Activated T-cell treated with anti-CD3 and anti-CD28 coated beads for 48 hours (primary cell): ENCODE measurements at regions not wholly inside any gene's neighbourhood (a gene's known extent, or its start where the extent isn't known, plus 50 kb on each side); places are given as distances from the start of the nearest gene placed in this dataset.

Experiments used
- DNase-seq: peaks from one replicate; pipeline ENCODE4 v3.0.0-alpha.2; 2020; ENCODE audit warnings: low read depth

DNA sequence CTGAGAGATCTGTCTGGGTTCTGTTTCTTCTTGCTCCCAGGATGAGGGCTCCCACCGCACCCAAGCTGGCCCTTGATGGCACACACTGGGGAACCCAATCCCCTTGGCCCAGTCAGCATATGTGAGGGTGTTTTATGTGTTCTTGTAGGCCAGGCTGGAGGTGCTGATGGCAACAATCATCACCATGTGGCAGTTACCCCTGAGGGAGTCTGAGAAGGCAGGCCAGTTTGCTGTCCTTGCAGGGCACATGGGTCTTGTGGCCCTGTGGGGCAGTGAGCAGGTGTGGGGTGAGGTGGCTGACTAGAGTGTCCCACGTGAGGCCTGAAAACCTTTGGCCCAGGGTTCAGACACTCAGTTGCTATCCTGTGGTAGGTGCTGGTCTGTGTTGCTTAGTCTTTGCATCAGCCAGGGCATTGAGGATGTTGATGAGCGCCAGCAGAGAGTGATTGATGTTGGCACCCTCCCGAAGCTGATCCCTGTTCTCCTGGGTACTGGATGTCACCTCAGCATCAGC lies 2183.0 kb downstream of the TP53TG3F start:
- DNase-seq = no peak

DNA sequence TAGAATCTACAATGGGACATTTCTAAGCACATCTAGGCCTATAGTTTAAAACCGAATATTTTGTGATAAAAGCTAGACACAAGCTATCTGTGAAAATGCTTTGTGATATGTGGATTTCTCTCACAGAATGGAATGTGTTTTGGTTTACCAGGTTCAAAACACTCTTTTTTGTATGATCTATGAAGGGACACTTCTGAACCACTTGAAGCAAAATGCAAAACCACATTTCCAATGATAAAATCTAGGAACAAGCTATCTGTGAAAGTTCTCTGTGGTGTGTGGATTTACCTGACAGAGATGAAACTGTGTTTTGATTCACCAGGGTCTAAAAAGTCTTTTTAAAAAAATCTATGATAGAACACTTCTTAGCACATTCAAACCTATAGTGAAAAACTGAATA lies 2192.4 kb downstream of the TP53TG3F start:
- no peak for DNase-seq

DNA sequence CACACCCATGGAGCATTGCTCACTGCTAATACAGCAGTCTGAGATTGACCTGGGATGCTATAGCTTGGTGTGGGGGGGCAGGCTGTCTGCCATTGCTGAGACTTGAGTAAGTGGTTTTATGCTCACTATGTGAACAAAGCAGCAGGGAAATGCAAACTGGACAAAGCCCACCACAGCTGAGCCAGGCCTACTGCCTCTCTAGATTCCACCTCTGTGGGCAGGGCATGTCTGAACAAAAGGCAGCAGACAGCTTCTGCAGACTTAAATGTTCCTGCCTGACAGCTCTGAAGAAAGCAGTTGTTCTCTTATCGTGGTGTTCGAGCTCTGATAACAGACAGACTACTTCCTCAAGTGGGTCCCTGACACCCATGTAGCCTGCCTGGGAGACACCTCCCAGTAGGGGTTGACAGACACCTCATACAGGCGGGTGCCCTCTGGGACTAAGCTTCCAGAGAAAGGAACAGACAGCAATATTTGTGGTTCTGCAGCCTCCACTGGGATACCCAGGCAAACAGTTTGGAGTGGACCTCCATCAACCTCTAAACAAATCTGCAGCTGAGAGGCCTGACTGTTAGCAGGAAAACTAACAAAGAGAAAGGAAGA lies 2204.8 kb downstream of the TP53TG3F start:
- DNase-seq = no peak

DNA sequence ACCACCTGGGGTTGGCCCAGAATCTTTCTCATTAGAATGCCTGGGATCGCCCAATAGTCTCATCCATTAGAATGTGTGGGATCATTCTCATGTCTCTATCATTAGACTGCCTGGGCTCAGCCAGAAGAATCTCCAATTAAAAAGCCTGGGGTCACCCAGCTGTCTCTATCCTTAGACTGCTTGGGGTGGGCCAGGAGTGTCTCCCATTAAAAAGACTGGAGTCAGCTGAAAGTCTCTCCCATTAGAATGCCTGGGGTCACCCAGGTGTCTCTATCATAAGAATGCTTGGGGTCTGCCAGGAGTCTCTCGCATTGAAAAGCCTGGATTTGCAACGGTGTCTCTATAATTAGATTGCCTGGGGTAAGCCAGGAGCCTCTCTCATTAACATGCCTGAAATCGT lies 2225.7 kb downstream of the TP53TG3F start:
- DNase-seq = no peak

DNA sequence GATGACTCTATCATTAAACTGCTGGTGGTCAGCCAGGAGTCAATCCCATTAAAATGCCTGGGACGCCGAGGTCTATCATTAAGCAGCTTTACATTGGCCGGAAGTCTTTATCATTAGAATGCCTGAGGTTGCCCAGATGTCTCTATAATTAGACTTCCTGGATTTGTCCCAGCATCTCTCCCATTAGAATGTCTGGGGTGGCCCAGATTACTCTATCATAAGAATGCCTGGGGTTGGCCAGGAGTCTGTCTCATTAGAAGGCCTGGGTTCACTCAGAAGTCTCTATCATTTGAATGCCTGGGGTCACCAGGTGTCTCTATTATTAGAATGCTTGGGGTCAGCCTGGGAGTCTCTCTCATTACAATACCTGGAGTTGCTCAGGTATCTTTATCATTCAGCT lies 2227.2 kb downstream of the TP53TG3F start:
- no peak for DNase-seq

DNA sequence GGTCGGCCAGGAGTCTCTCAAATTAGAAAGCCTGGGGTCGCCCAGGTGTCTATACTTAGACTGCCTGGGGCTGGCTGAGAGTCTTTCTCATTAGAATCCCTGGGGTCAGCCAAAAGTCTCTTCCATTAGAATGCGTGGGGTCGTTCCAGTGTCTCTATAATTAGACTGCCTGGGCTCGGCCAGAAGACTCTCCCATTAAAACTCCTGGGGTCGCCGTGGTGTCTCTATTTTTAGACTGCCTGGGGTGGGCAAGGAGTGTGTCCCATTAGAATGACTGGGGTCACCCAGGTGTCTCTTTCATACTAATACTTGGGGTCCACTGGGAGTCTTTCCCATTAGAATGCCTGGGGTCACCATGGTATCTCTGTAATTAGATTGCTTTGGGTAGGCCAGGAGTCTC lies 2227.7 kb downstream of the TP53TG3F start:
- no peak for DNase-seq

DNA sequence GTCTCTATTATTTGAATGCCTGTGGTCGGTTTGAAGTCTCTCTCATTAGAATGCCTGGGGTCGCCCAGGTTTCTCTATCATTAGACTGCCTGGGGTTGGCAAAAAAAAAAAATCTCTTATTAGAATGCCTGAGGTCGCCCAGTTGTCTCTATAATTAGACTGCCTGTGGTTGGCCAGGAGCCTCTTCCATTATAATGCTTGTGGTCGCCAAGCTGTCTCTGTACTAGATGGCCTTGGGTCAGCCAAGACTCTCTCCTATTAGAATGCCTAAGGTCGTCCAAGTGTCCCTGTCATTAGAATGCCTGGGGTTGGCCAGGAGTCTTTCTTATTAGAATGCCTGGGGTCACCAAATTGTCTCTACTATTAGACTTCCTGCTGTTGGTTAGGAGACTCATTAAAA lies 2228.4 kb downstream of the TP53TG3F start:
- DNase-seq = no peak

DNA sequence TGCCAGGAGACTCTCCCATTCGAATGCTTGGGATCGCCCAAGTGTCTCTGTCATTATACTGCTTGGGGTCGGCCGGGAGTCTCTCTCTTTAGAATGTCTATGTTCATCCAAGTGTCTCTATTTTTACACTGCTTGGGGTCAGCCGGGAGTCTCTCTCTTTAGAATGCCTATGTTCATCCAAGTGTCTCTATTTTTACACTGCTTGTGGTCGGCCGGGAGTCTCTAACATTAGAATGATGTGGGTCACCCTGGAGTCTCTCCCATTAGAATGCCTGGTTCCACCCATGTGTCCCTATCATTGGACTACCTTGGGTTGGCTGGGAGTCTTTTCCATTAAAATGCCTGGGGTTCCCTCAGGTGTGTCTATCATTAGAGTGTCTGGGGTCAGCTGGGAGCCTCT lies 2230.4 kb downstream of the TP53TG3F start:
- no peak for DNase-seq

DNA sequence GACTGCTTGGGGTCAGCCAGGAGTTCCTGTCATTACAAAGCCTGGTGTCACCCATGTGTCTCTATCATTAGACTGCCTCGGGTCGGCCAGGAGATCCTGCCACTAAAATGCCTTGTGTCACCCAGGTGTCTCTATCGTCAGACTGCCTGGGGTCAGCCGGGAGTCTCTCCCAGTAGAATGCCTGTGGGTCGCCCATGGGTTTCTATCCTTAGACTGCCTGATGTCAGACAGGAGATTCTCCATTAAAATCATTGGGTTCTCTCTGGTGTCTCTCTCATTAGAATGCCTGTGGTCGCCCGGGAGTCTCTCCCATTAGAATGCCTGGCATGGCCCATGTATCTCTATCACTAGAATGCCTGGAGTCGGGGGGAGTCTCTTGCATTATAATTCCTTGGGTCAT lies 2231.0 kb downstream of the TP53TG3F start:
- no peak for DNase-seq

DNA sequence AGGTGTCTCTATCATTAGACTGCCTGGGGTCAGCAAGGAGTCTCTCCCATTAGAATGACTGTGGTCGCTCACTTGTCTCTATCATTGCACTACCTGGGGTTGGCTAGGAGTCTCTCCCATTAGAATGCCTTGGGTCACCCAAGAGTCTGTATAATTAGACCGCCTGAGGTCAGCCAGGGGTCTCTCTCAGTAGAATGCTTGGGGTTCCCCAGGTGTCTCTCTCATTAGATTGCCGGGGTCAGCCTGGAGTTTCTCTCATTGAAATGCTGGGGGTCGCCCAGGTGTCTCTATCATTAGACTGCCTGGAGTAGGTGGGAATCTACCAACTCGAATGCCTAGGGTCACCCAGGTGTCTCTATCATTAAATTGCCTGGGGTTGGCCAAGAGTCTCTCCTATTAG lies 2231.6 kb downstream of the TP53TG3F start:
- DNase-seq = no peak

DNA sequence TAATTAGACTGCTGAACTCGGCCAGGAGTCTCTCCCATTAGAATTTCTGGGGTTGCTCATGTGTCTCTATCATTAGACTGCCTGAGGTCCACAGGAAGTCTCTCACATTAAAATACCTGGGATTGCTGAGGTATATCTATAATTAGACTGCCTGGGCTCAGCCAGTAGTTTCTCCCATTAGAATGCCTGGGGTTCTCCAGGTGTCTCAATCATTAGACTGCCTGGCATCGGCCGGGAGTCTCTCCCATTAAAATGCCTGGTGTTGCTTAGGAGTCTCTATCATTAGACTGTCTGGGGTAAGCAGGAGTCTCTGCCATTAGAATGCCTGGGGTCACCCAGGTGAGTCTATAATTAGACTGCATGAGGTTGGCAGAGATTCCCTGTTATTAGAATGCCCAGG lies 2233.4 kb downstream of the TP53TG3F start:
- no peak for DNase-seq

DNA sequence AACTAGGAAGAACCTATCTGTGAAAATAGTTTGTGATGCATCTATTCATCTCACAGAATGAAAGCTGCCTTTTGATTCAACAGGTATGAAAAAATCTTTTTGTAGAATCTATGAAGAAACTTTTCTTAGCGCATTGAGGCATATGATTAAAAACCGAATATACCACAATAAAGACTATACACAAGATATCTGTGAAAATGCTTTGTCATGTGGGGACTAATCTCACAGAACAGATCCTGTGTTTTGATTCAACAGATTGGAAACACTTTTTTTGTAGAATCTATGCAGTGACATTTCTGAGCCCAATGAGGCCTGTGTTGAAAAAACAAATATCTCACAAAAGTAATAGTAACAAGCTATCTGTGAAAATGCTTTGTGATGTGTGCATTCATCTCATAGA lies 2247.5 kb downstream of the TP53TG3F start:
- no peak for DNase-seq

DNA sequence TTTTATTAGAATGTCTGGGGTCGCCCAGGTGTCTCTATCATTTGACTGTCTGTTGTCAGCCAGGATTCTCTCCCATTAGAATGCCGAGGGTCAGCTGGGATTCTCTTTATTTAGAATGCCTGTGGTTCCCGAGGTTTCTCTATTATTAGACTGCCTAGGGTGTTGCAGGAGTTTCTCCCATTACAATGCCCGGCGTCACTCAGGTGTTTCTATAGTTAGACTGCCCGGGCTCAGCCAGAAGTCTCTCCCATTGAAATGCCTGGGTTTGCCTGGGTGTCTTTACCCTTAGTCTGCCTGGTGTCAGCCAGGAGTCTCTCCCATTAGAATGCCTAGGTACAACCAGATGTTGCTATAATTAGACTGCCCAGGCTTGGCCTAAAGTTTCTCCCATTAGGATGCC lies 2252.0 kb downstream of the TP53TG3F start:
- no peak for DNase-seq

DNA sequence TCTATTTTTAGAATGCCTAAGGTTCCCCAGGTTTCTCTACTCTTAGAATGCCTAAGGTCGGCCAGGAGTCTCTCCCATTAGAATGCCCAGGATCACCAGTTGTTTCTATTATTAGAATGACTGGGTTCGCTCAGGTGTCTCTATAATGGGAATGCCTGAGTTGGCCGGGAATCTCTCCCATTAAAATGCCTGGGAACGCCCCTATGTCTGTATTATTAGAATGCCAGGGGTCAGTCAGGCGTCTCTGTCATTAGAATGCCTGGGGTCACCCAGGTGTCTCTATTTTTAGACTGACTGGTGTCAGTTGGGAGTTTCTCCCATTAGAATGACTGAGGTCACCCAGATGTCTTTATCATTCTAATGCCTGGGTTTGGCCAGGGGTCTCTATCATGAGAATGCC lies 2252.5 kb downstream of the TP53TG3F start:
- no peak for DNase-seq

DNA sequence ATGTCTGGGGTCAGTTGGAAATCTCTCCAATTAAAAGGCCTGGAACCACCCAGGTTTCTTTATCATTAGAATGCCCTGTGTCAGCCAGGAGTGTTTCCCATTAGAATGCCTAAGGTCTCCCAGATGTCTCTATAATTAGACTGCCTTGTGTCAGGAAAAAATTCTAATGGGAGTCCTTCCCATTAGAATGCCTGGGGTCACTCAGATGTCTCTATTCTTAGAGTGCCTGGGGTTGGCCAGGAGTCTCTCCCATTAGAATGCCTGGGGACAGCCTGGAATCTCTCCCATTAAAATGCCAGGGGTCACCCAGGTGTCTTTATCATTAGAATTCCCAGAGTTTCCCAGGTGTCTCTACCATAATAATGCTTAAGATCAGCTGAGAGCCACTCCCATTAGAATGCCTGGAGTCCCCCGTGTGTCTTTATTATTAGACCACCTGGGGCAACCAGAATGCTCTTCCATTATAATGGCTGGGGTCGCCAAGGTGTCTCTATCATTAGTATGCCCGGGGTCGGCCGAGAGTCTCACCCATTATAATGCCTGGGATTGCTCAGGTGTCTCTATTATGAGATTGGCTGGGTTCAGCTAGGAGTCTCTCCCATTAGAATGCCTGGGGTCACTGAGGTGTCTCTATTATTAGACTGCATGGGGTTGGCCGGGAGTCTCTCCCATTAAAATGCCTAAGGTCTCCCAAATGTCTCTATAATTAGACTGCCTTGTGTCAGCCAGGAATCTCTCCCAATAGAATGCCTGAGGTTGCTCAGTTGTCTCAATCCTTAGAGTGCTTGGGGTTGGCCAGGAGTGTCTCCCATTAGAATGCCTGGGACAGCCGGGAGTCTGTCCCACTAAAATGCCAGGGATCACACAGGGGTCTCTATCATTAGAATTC lies 2254.6 kb downstream of the TP53TG3F start:
- DNase-seq = no peak

DNA sequence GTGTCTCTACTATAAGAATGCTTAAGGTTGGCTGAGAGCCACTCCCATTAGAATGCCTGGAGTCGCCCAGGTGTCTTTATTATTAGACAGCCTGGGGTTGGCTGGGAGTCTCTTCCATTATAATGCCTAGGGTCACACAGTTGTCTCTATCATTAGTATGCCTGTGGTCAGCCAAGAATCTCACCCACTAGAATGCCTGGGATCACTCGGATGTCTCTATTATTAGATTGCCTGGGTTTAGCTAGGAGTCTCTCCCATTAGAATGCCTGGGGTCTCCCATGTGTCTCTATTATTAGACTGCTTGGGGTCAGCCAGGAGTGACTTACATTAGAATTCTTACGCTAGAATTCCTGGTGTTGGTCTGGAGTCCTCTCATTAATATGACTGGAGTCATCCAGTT lies 2255.3 kb downstream of the TP53TG3F start:
- no peak for DNase-seq

DNA sequence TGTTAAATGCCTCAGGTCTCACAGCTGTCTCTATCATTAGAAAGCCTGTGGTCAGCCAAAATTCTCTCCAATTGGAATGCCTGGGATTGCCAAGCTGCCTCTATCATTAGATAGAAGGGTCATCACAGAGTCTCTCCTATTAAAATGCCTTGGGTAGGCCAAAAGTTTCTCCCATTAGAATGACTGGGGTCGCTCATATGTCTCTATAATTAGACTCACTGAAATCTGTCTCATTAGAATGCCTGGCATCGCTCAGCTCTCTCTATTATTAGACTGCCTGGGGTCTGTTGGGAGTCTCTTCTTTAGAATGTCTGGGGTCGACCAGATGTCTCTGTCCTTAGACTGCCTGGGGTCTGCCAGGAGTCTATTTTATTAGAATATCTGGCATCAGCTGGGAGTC lies 2265.1 kb downstream of the TP53TG3F start:
- no peak for DNase-seq

DNA sequence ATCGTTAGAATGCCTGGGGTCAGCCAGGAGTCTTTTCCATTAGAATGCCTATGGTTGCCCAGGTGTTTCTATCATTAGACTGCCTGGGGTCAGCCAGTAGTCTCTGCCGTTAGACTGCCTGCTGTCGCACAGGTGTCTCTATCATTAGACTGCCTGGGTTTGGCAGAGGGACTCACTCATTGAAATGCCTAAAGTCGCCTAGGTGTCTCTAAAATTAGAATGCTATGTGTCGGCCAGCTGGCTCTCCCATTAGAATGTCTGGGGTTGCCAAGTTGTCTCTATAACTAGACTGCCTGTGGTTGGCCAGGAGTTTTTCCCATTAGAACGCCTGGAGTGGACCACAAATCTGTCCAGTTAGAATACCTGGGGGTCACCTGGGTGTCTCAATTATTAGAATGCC lies 2266.5 kb downstream of the TP53TG3F start:
- no peak for DNase-seq

DNA sequence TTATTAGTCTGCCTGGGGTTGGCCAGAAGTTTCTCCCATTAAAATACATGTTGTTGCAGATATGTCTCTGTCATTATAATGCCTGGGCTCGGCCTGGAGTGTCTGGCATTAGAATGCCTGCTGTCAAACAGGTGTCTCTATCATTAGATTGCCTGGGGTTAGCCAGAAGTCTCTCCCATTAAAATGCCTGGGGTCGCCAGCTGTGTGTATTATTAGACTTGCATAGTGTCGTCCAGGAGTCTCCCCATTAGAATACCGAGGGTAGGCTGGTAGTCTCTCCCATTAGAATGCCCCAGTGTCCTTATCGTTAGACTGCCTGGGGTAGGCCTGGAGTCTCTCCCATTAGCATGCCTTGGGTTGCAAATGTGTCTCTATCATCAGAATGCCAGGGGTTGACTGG lies 2270.8 kb downstream of the TP53TG3F start:
- no peak for DNase-seq

DNA sequence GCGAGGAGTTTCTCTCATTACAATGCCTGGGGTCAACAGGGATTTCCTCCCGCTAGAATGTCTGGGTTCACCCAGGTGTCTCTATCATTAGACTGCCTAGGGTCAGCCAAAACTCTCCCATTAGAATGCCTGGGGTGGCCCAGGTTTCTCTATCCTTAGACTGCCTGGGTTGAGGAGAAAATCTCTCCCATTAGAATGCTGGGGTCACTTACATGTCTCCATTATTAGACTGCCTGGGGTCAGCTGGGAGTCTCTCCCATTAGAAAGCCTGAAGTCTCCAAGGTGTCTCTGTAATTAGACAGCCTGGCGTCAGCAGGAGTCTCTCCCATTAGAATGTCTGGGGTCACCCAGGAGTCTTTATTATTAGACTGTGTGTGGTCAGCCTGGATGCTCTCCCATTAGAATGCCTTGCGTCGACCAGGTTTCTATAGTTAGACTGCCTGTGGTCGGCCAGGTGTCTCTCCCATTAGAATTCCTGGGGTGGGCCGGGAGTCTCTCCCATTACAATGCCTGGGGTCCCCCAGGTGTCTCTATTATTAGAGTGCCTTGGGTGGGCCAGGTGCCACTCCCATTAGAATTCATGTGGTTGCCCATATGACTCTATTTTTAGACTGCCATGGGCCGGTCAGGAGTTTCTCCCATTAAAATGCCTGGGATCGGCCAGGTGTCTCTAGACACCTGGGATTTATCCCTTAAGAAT lies 2272.1 kb downstream of the TP53TG3F start:
- no peak for DNase-seq

DNA sequence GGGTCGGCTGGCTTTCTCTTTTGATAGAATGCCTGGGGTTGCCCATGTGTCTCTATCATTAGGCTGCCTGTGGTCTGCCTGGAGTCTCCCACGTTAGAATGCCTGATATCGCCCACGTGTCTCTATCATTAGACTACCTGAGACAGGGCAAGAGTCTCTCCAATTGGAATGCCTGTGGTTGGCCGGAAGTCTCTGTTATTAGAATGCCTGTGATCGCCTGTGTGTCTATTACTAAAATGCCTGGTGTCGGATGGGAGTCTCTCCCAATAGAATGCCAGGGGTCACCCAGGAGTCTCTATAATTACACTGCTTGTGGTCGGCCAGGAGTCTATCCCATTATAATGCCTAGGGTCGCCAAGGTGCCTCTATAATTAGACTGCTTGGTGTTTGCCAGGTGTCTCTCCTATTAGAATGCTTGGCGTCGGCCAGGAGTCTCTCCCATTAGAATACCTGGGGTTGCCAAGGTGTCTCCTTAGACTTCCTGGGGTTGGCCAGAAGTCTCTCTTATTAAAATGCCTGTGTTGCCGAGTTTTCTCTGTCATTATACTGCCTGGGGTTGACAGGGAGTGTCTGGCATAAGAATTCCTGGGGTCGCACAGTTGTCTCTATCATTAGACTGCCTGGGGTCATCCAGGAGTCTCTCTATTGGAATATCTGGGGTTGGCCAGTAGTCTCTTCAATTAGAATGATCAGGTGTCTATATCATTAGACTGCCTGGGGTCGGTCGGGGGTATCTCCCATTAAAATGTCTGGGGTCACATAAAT lies 2272.8 kb downstream of the TP53TG3F start:
- no peak for DNase-seq

DNA sequence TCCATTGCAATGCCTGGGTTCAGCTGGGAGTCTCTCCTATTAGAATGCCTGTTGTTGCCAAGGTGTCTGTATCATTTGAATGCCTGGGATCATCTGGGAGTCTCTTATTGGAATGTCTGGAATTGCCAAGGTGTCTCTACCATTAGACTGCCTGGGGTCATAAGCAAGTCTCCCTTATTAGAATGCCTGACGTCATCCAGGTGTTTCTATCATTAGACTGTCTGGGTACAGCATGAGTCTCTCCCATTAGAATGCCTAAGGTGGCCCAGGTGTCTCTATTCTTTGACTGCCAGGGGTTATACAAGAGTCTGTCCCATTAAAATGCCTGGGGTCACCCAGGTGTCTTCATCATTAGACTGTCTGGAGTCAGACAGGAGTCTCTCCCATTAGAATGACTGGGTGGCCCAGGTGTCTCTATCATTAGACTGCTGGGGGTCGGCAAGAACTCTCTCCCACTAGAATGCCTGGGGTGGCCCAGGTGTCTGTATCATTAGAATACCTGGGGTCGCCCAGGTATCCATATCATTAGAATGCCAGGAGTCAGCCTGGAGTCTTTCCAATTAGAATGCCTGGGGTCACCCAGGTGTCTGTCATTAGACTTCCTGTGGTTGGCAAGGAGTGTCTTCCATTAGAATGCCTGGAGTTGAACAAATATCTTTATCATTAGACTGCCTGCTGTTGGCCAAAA lies 2274.0 kb downstream of the TP53TG3F start:
- no peak for DNase-seq
